Keratinocyte (primary cell): ENCODE measurements at regions not wholly inside any gene's neighbourhood (a gene's known extent, or its start where the extent isn't known, plus 50 kb on each side); places are given as distances from the start of the nearest gene placed in this dataset.

Experiments used
- DNase-seq: peaks from one replicate; pipeline ENCODE4 v3.0.0-alpha.2; 2011; ENCODE audit warnings: low read depth, missing footprints, low spot score
- FAIRE-seq: peaks from 2 replicates; lab custom pipeline; 2011; peaks lifted over from hg19 to GRCh38; lab: Jason Lieb, UNC
- H2AFZ ChIP-seq: 2 replicates; pipeline ENCODE4 v1.6.0; 2012; ENCODE audit warnings: low read length, control low read depth, inconsistent platforms; ENCODE audit not compliant: control insufficient read depth
- H3K27ac ChIP-seq: 2 replicates; pipeline ENCODE4 v1.5.1; 2011; ENCODE audit warnings: low read length; ENCODE audit not compliant: control insufficient read depth, insufficient read depth
- H3K27me3 ChIP-seq: 3 replicates; pipeline ENCODE4 v1.6.0; 2011; ENCODE audit warnings: low read length; ENCODE audit not compliant: control insufficient read depth, insufficient read depth; ENCODE audit errors: extremely low read depth
- H3K36me3 ChIP-seq, 2 experiments: 2 replicates in 1 of 2; 3 replicates in 1 of 2; pipeline ENCODE4 v1.5.1; 2011; ENCODE audit warnings: low read length in 2 of 2, mild to moderate bottlenecking in 1 of 2; ENCODE audit not compliant: control insufficient read depth in 2 of 2, insufficient read depth in 2 of 2; ENCODE audit errors: extremely low read depth in 1 of 2
- H3K4me1 ChIP-seq: 3 replicates; pipeline ENCODE4 v1.5.1; 2011; ENCODE audit warnings: low read length; ENCODE audit not compliant: control insufficient read depth, insufficient read depth; ENCODE audit errors: extremely low read depth
- H3K4me2 ChIP-seq: 3 replicates; pipeline ENCODE4 v1.6.0; 2011; ENCODE audit warnings: low read depth, low read length; ENCODE audit not compliant: control insufficient read depth, insufficient read depth; ENCODE audit errors: extremely low read depth
- H3K4me3 ChIP-seq, 3 experiments: fragments of 200-600 bp in 1 of 3; sonication (generic) in 1 of 3; 2 replicates in 2 of 3; 3 replicates in 1 of 3; pipeline ENCODE4 v1.5.1; 2011 to 2016; ENCODE audit warnings: low read length in 3 of 3, mild to moderate bottlenecking in 3 of 3, control low read depth in 2 of 3, inconsistent platforms in 1 of 3, low read depth in 1 of 3, mixed read lengths in 1 of 3, mixed run types in 1 of 3, moderate library complexity in 1 of 3; ENCODE audit not compliant: control insufficient read depth in 2 of 3, insufficient read depth in 2 of 3; ENCODE audit errors: extremely low read depth in 1 of 3
- H3K79me2 ChIP-seq: 2 replicates; pipeline ENCODE4 v1.6.0; 2012; ENCODE audit warnings: low read length; ENCODE audit not compliant: control insufficient read depth, insufficient read depth
- H3K9ac ChIP-seq: 3 replicates; pipeline ENCODE4 v1.6.0; 2011; ENCODE audit warnings: low read length; ENCODE audit not compliant: control insufficient read depth, insufficient read depth; ENCODE audit errors: extremely low read depth
- H3K9me1 ChIP-seq: 3 replicates; pipeline ENCODE4 v1.6.0; 2011; ENCODE audit warnings: low read length; ENCODE audit not compliant: control insufficient read depth, insufficient read depth; ENCODE audit errors: extremely low read depth
- H3K9me3 ChIP-seq: 2 replicates; pipeline ENCODE4 v1.5.1; 2012; ENCODE audit warnings: low read depth, low read length; ENCODE audit not compliant: control insufficient read depth
- H4K20me1 ChIP-seq: 3 replicates; pipeline ENCODE4 v1.6.0; 2011; ENCODE audit warnings: low read length; ENCODE audit not compliant: control insufficient read depth, insufficient read depth; ENCODE audit errors: extremely low read depth
- CTCF ChIP-seq, 3 experiments: IDR thresholded peaks in 1 of 3; conservative IDR thresholded peaks in 1 of 3; optimal IDR thresholded peaks in 1 of 3; 2 replicates in 2 of 3; 3 replicates in 1 of 3; pipeline versions ENCODE3 to v1.5.1; 2011; ENCODE audit warnings: low read length in 3 of 3, mild to moderate bottlenecking in 3 of 3, moderate library complexity in 2 of 3, control low read depth in 1 of 3, inconsistent platforms in 1 of 3; ENCODE audit not compliant: insufficient read depth in 2 of 3; ENCODE audit errors: extremely low read depth in 1 of 3
- EZH2 ChIP-seq: IDR thresholded peaks from one replicate; pipeline ENCODE4 v1.6.1; 2012; ENCODE audit warnings: inconsistent platforms, mild to moderate bottlenecking, low read length, moderate library complexity
- dilution Hi-C: fragments of 300-500 bp; cut with MboI; formaldehyde crosslinking; loops from one replicate; pipeline ENCODE4 v1.7.0; 2020; ENCODE audit warnings: low sequenced_read_pairs; ENCODE audit not compliant: extremely low pct_ligation_motif_present

GRCh38 chr2:21467280-21467818 lies 343.6 kb downstream of the TDRD15 start:
- Histone ChIP-seq H3K9ac (no peak overlapping the region), H3K4me1 (no peaks in the 10 kb centered on the region), H3K4me3 (no peak overlapping the region), H3K36me3 (no peaks in the 10 kb centered on the region), H3K27me3 (no peaks in the 10 kb centered on the region), H3K4me2 (no peak overlapping the region), H4K20me1 (no peaks in the 10 kb centered on the region), H3K9me3 (no peaks in the 10 kb centered on the region), H3K27ac (no peak overlapping the region), H2AFZ (no peak overlapping the region), H3K9me1 (no peaks in the 10 kb centered on the region), H3K79me2 (no peaks in the 10 kb centered on the region)
- no peak for TF ChIP-seq CTCF (optimal IDR thresholded peaks at IDR 0.05 in 1 of 3, IDR thresholded peaks at IDR 0.05 in 1 of 3, conservative IDR thresholded peaks at IDR 0.05 in 1 of 3; ENCODE audit: extremely low read depth in 1 of 3, insufficient read depth in 2 of 3, low read length in 3 of 3)
- no peak for TF ChIP-seq EZH2
- DNase-seq = no peak
- dilution Hi-C loops = no loop called here
- no peak for FAIRE-seq

- no peak overlapping the region for H3K9ac ChIP-seq
- DNase-seq = no peak
- no peak overlapping the region for H3K4me2 ChIP-seq
- H2AFZ ChIP-seq = no peak overlapping the region
- no peaks in the 10 kb centered on the region for H3K27me3 ChIP-seq
- no peaks in the 10 kb centered on the region for H4K20me1 ChIP-seq
- no peaks in the 10 kb centered on the region for H3K79me2 ChIP-seq
- no peaks in the 10 kb centered on the region for H3K36me3 ChIP-seq
- H3K4me1 ChIP-seq = no peaks in the 10 kb centered on the region
- FAIRE-seq = no peak
- no peaks in the 10 kb centered on the region for H3K9me3 ChIP-seq
- H3K27ac ChIP-seq = no peak overlapping the region
- TF ChIP-seq EZH2 (no peak), CTCF (optimal IDR thresholded peaks at IDR 0.05 in 1 of 3, IDR thresholded peaks at IDR 0.05 in 1 of 3, conservative IDR thresholded peaks at IDR 0.05 in 1 of 3; ENCODE audit: extremely low read depth in 1 of 3, insufficient read depth in 2 of 3, low read length in 3 of 3) (no peak)
- H3K9me1 ChIP-seq = no peaks in the 10 kb centered on the region
- H3K4me3 ChIP-seq = no peak overlapping the region
- dilution Hi-C loops = no loop called here
Observed at GRCh38 chr2:21467910-21468309, 344.1 kb downstream of the TDRD15 start.
